ENCODE measurements at regions not wholly inside any gene's neighbourhood (a gene's known extent, or its start where the extent isn't known, plus 50 kb on each side); places are given as distances from the start of the nearest gene placed in this dataset.
A peak's percentile ranks its signal among the peaks of the same experiment; 100 is the strongest.
"Not testable (repeated sequence)": the region's sequence is repeated elsewhere in the genome, so short reads cannot be mapped to it uniquely, and the experiment has no call there.

- H3K27ac ChIP-seq: no peak overlapping the region
- peak overlapping the region; percentile 41 for H3K4me2 ChIP-seq
- no peak overlapping the region; the same call in 1 of the 2 replicates for H3K4me3 ChIP-seq
- H3K9me3 ChIP-seq: 0 out of 2 replicates have a peak, but pooled peaks cover 6% of the 10 kb centered on the region
- peaks cover 40% of the 10 kb centered on the region for H3K4me1 ChIP-seq
- no peak for TF ChIP-seq Cebpa-rat (IDR thresholded peaks at IDR 0.05)
- no peak overlapping the region for H3K9ac ChIP-seq
- no peaks in the 10 kb centered on the region for H4K20me1 ChIP-seq
- H3K36me3 ChIP-seq: no peaks in the 10 kb centered on the region
- peaks cover 22% of the 10 kb centered on the region for H3K27me3 ChIP-seq
Observed at GRCh38 chr12:131432532-131433260, 278.2 kb upstream of the SFSWAP start.

- Histone ChIP-seq H3K27me3 (peaks cover 22% of the 10 kb centered on the region), H3K4me2 (no peak overlapping the region; the same call in 1 of the 2 replicates), H3K9ac (no peak overlapping the region), H4K20me1 (no peaks in the 10 kb centered on the region), H3K4me1 (peaks cover 44% of the 10 kb centered on the region), H3K27ac (no peak overlapping the region), H3K9me3 (0 out of 2 replicates have a peak, but pooled peaks cover 6% of the 10 kb centered on the region), H3K4me3 (no peak overlapping the region), H3K36me3 (no peaks in the 10 kb centered on the region)
- TF ChIP-seq Cebpa-rat (IDR thresholded peaks at IDR 0.05): no peak
Observed at GRCh38 chr12:131434208-131435125, 276.4 kb upstream of the SFSWAP start.

- H3K9ac ChIP-seq: no peak overlapping the region
- no peak overlapping the region for H3K27ac ChIP-seq
- peaks cover 21% of the 10 kb centered on the region for H3K27me3 ChIP-seq
- no peaks in the 10 kb centered on the region for H3K9me3 ChIP-seq
- H3K4me1 ChIP-seq: peaks cover 27% of the 10 kb centered on the region
- TF ChIP-seq Cebpa-rat (IDR thresholded peaks at IDR 0.05): no peak
- no peaks in the 10 kb centered on the region for H3K36me3 ChIP-seq
- H3K4me2 ChIP-seq: peak overlapping the region; percentile 66
- H3K4me3 ChIP-seq: no peak overlapping the region
- no peaks in the 10 kb centered on the region for H4K20me1 ChIP-seq
Observed at GRCh38 chr12:131436922-131437705, 273.8 kb upstream of the SFSWAP start.

GRCh38 chr12:131437706-131438492, 273.0 kb upstream of the SFSWAP start:
- Histone ChIP-seq H3K4me2 (peak overlapping the region; percentile 66), H3K27me3 (peaks cover 14% of the 10 kb centered on the region), H4K20me1 (no peaks in the 10 kb centered on the region), H3K9me3 (no peaks in the 10 kb centered on the region), H3K4me1 (peaks cover 21% of the 10 kb centered on the region), H3K4me3 (no peak overlapping the region), H3K36me3 (no peaks in the 10 kb centered on the region), H3K9ac (no peak overlapping the region), H3K27ac (no peak overlapping the region)
- no peak for TF ChIP-seq Cebpa-rat (IDR thresholded peaks at IDR 0.05)

- Histone ChIP-seq H3K27me3 (peaks cover 11% of the 10 kb centered on the region), H3K4me1 (peaks cover 21% of the 10 kb centered on the region)
- H3K9ac ChIP-seq, H3K4me3 ChIP-seq, H3K36me3 ChIP-seq, H4K20me1 ChIP-seq, H3K4me2 ChIP-seq, H3K27ac ChIP-seq, H3K9me3 ChIP-seq: not testable (repeated sequence)
Observed at GRCh38 chr12:131438493-131438835, 272.4 kb upstream of the SFSWAP start.

GRCh38 chr12:131438881-131439280, 272.0 kb upstream of the SFSWAP start:
- Histone ChIP-seq H3K4me2 (no peak overlapping the region), H4K20me1 (no peaks in the 10 kb centered on the region), H3K9me3 (no peaks in the 10 kb centered on the region), H3K4me3 (no peak overlapping the region), H3K4me1 (peaks cover 21% of the 10 kb centered on the region), H3K9ac (no peak overlapping the region), H3K36me3 (no peaks in the 10 kb centered on the region), H3K27me3 (peaks cover 11% of the 10 kb centered on the region), H3K27ac (no peak overlapping the region)
- no peak for TF ChIP-seq Cebpa-rat (IDR thresholded peaks at IDR 0.05)

- not testable (repeated sequence) for H3K4me2 ChIP-seq, H3K9ac ChIP-seq, H3K9me3 ChIP-seq, H3K27ac ChIP-seq, H4K20me1 ChIP-seq, H3K27me3 ChIP-seq, H3K4me3 ChIP-seq, H3K36me3 ChIP-seq
- H3K4me1 ChIP-seq: peaks cover 16% of the 10 kb centered on the region
Observed at GRCh38 chr12:131439752-131440151, 271.1 kb upstream of the SFSWAP start.

- not testable (repeated sequence) for H3K27ac ChIP-seq, H3K27me3 ChIP-seq, H3K4me3 ChIP-seq, H3K9ac ChIP-seq, H4K20me1 ChIP-seq, H3K9me3 ChIP-seq, H3K36me3 ChIP-seq, H3K4me2 ChIP-seq
- peaks cover 19% of the 10 kb centered on the region for H3K4me1 ChIP-seq
Observed at GRCh38 chr12:131440209-131441059, 270.5 kb upstream of the SFSWAP start.

Data from BLaER1 (cell line).